ENCODE measurements at regions not wholly inside any gene's neighbourhood (a gene's known extent, or its start where the extent isn't known, plus 50 kb on each side); places are given as distances from the start of the nearest gene placed in this dataset.

GRCh38 chrX:145502670-145503069, 255.4 kb downstream of the SPANXN1 start:
- H3K27me3 Mint-ChIP-seq, result no peaks in the 10 kb centered on the region
- no peak overlapping the region for H3K27ac ChIP-seq (ENCODE audit: low read depth, low read length)
- no peak overlapping the region for H3K4me3 ChIP-seq (ENCODE audit: low read length)
- no peaks in the 10 kb centered on the region for H3K36me3 ChIP-seq (ENCODE audit: insufficient read depth, low read length)
- H3K27me3 ChIP-seq (ENCODE audit: insufficient read depth, low read length, poor library complexity, severe bottlenecking), result no peaks in the 10 kb centered on the region
- no peak overlapping the region for H3K4me3 Mint-ChIP-seq
- no peaks in the 10 kb centered on the region for H3K4me1 ChIP-seq (ENCODE audit: insufficient read depth, low read length)
- POLR2A ChIA-PET, result no interaction called here
- H3K9me3 ChIP-seq (ENCODE audit: low read length), result no peaks in the 10 kb centered on the region
- no peaks in the 10 kb centered on the region for H3K4me1 Mint-ChIP-seq
- H3K27ac Mint-ChIP-seq, result no peak overlapping the region
- CTCF ChIA-PET, result no interaction called here
- DNase-seq, result no peak
- peaks cover 0 to 5% (median 0%) of the 10 kb centered on the region in 5 donors for H3K9me3 Mint-ChIP-seq
- no peaks in the 10 kb centered on the region for H3K36me3 Mint-ChIP-seq

- H3K9me3 Mint-ChIP-seq, result peaks cover 0 to 8% (median 5%) of the 10 kb centered on the region in 5 donors
- H3K27me3 ChIP-seq (ENCODE audit: insufficient read depth, low read length, poor library complexity, severe bottlenecking), result no peaks in the 10 kb centered on the region
- no peak overlapping the region for H3K27ac ChIP-seq (ENCODE audit: low read depth, low read length)
- ChIA-PET CTCF (no interaction called here), POLR2A (no interaction called here)
- H3K27ac Mint-ChIP-seq, result no peak overlapping the region
- H3K9me3 ChIP-seq (ENCODE audit: low read length), result no peaks in the 10 kb centered on the region
- no peak overlapping the region for H3K4me3 ChIP-seq (ENCODE audit: low read length)
- H3K36me3 ChIP-seq (ENCODE audit: insufficient read depth, low read length), result no peaks in the 10 kb centered on the region
- no peak for DNase-seq
- H3K4me3 Mint-ChIP-seq, result no peak overlapping the region
- H3K36me3 Mint-ChIP-seq, result no peaks in the 10 kb centered on the region
- no peaks in the 10 kb centered on the region for H3K4me1 Mint-ChIP-seq
- H3K4me1 ChIP-seq (ENCODE audit: insufficient read depth, low read length), result no peaks in the 10 kb centered on the region
- no peaks in the 10 kb centered on the region for H3K27me3 Mint-ChIP-seq
These were observed 258.9 kb downstream of the SPANXN1 start for GRCh38 chrX:145506214-145506613.

- H3K27me3 Mint-ChIP-seq, result no peaks in the 10 kb centered on the region
- CTCF ChIA-PET, result no interaction called here
- H3K4me1 Mint-ChIP-seq, result no peaks in the 10 kb centered on the region
- no peaks in the 10 kb centered on the region for H3K27me3 ChIP-seq (ENCODE audit: insufficient read depth, low read length, poor library complexity, severe bottlenecking)
- H3K36me3 ChIP-seq (ENCODE audit: insufficient read depth, low read length), result no peaks in the 10 kb centered on the region
- POLR2A ChIA-PET, result no interaction called here
- no peak overlapping the region for H3K4me3 ChIP-seq (ENCODE audit: low read length)
- no peaks in the 10 kb centered on the region for H3K36me3 Mint-ChIP-seq
- H3K27ac ChIP-seq (ENCODE audit: low read depth, low read length), result no peak overlapping the region
- DNase-seq, result no peak
- H3K9me3 Mint-ChIP-seq, result peaks cover 0 to 4% (median 3%) of the 10 kb centered on the region in 5 donors
- H3K9me3 ChIP-seq (ENCODE audit: low read length), result no peaks in the 10 kb centered on the region
- H3K27ac Mint-ChIP-seq, result no peak overlapping the region
- H3K4me1 ChIP-seq (ENCODE audit: insufficient read depth, low read length), result no peaks in the 10 kb centered on the region
- H3K4me3 Mint-ChIP-seq, result no peak overlapping the region
These were observed 277.6 kb downstream of the SPANXN1 start for GRCh38 chrX:145524931-145525330.

DNA sequence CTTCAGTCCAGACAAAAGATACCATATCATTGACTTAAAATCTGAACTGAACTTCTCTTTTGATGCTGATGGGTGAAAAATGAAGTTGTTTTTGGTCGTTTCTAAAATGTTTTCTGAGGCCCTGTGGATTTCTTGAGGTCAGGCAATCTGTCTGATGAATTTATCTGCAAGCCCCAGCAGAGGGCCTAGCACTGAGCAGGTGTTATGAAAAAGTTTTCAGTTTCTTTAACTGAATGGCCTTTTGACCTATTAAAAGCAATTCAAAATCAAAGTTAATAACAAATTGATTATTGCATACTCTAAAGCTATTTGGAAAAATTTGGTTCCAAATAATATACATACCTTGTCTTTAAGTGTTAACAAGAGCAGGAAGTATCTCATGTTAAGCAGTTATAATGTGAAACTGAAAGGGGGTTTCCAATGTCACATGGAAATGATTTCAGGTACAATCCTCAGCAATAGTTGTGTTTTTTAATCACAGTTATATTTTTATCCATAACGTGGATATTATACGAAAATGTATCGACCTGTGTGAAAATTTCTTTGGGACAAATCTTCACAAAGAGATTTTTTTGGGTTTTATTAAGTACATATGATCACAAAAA, 285.0 kb downstream of the SPANXN1 start:
- Histone ChIP-seq H3K4me3 (ENCODE audit: low read length) (no peak overlapping the region), H3K36me3 (ENCODE audit: insufficient read depth, low read length) (no peaks in the 10 kb centered on the region), H3K9me3 (ENCODE audit: low read length) (no peaks in the 10 kb centered on the region), H3K27ac (ENCODE audit: low read depth, low read length) (no peak overlapping the region), H3K27me3 (ENCODE audit: insufficient read depth, low read length, poor library complexity, severe bottlenecking) (no peaks in the 10 kb centered on the region), H3K4me1 (ENCODE audit: insufficient read depth, low read length) (no peaks in the 10 kb centered on the region)
- Mint-ChIP-seq H3K36me3 (no peaks in the 10 kb centered on the region), H3K9me3 (peaks cover 0 to 3% (median 0%) of the 10 kb centered on the region in 5 donors), H3K27me3 (peaks cover 0 to 6% of the 10 kb centered on the region in 2 donors), H3K27ac (no peak overlapping the region), H3K4me3 (no peak overlapping the region), H3K4me1 (no peaks in the 10 kb centered on the region)
- DNase-seq, result no peak
- POLR2A ChIA-PET, result no interaction called here
- CTCF ChIA-PET, result no interaction called here

- Mint-ChIP-seq H3K9me3 (peaks cover 0 to 3% (median 0%) of the 10 kb centered on the region in 5 donors), H3K4me3 (no peak overlapping the region), H3K4me1 (no peaks in the 10 kb centered on the region), H3K36me3 (no peaks in the 10 kb centered on the region), H3K27me3 (peaks cover 0 to 7% of the 10 kb centered on the region in 2 donors), H3K27ac (no peak overlapping the region)
- no peaks in the 10 kb centered on the region for H3K27me3 ChIP-seq (ENCODE audit: insufficient read depth, low read length, poor library complexity, severe bottlenecking)
- POLR2A ChIA-PET, result no interaction called here
- no peaks in the 10 kb centered on the region for H3K4me1 ChIP-seq (ENCODE audit: insufficient read depth, low read length)
- no peak overlapping the region for H3K4me3 ChIP-seq (ENCODE audit: low read length)
- CTCF ChIA-PET, result no interaction called here
- no peaks in the 10 kb centered on the region for H3K36me3 ChIP-seq (ENCODE audit: insufficient read depth, low read length)
- no peak overlapping the region for H3K27ac ChIP-seq (ENCODE audit: low read depth, low read length)
- H3K9me3 ChIP-seq (ENCODE audit: low read length), result no peaks in the 10 kb centered on the region
- no peak for DNase-seq
These were observed 284.1 kb upstream of the SLITRK2 start for GRCh38 chrX:145533534-145533933.

DNA sequence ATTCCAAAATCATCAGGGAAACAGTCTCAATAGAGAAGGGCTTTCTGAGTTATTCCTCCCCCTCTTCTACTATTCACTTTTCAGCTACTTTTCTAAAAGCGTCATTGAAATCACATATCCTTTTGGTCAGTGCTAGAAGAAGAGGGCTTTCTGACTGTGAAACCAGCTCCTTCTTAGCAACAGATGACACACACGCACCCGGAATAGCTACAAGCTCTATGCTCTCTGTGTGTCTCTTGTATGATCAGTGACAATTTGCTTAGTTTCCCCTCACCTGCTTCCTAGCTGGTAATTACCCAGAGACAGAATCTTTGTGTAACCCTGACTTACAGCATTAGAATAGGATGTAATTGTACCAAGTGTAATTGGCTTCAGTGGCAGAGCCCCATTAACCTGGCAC, 268.1 kb upstream of the SLITRK2 start:
- H3K9me3 ChIP-seq (ENCODE audit: low read length), result no peaks in the 10 kb centered on the region
- H3K36me3 ChIP-seq (ENCODE audit: insufficient read depth, low read length), result no peaks in the 10 kb centered on the region
- H3K4me3 Mint-ChIP-seq, result no peak overlapping the region
- no peaks in the 10 kb centered on the region for H3K4me1 ChIP-seq (ENCODE audit: insufficient read depth, low read length)
- H3K27ac ChIP-seq (ENCODE audit: low read depth, low read length), result no peak overlapping the region
- ChIA-PET POLR2A (no interaction called here), CTCF (no interaction called here)
- no peaks in the 10 kb centered on the region for H3K27me3 ChIP-seq (ENCODE audit: insufficient read depth, low read length, poor library complexity, severe bottlenecking)
- peaks cover 0 to 1% of the 10 kb centered on the region in 2 donors for H3K27me3 Mint-ChIP-seq
- H3K4me1 Mint-ChIP-seq, result no peaks in the 10 kb centered on the region
- no peaks in the 10 kb centered on the region for H3K36me3 Mint-ChIP-seq
- no peak for DNase-seq
- peaks cover 0 to 4% (median 0%) of the 10 kb centered on the region in 5 donors for H3K9me3 Mint-ChIP-seq
- no peak overlapping the region for H3K4me3 ChIP-seq (ENCODE audit: low read length)
- no peak overlapping the region for H3K27ac Mint-ChIP-seq

DNA sequence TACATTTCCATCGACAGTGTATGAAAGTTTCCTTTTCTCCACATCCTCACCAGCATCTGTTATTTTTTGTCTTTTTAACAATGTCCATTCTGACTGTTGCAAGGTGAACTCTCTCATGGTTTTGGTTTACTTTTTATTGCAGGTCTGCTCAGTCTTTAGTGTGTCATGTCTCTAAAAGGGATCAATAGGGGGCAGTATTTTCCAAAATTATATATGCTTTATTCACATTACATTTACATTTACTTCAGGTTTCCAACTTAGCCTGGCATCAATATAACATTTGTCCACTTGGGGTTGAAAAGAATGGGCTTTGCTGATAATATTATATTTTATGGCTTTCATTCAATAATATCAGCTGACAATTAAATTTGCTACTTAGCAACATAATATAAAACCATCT, 265.0 kb upstream of the SLITRK2 start:
- H3K36me3 Mint-ChIP-seq, result no peaks in the 10 kb centered on the region
- POLR2A ChIA-PET, result no interaction called here
- H3K27me3 Mint-ChIP-seq, result no peaks in the 10 kb centered on the region
- H3K27me3 ChIP-seq (ENCODE audit: insufficient read depth, low read length, poor library complexity, severe bottlenecking), result no peaks in the 10 kb centered on the region
- peaks cover 0 to 6% (median 0%) of the 10 kb centered on the region in 5 donors for H3K9me3 Mint-ChIP-seq
- no peaks in the 10 kb centered on the region for H3K4me1 ChIP-seq (ENCODE audit: insufficient read depth, low read length)
- DNase-seq, result no peak
- H3K4me3 ChIP-seq (ENCODE audit: low read length), result no peak overlapping the region
- H3K4me1 Mint-ChIP-seq, result no peaks in the 10 kb centered on the region
- no peak overlapping the region for H3K27ac Mint-ChIP-seq
- no peak overlapping the region for H3K27ac ChIP-seq (ENCODE audit: low read depth, low read length)
- H3K4me3 Mint-ChIP-seq, result no peak overlapping the region
- no peaks in the 10 kb centered on the region for H3K36me3 ChIP-seq (ENCODE audit: insufficient read depth, low read length)
- CTCF ChIA-PET, result no interaction called here
- no peaks in the 10 kb centered on the region for H3K9me3 ChIP-seq (ENCODE audit: low read length)

DNA sequence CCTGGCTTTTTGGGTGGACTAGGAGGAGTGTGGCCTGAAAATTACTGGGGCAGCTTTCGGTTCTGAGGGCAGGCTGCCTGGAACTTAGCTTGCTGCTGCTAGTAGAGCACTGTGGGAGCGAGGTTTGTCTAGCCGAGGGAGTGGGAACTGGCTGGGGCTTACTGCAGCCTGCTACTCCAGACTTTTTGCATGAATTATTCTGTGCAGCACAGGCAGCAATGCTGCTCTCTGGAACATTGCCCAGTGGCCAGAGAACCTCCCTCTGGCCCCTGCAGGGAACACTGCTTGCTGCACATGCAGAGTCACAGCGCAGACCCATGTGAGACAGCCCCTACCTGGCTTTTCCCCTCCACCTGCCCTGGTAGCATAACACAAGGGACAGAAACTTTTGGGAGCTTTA, 263.9 kb upstream of the SLITRK2 start:
- no peaks in the 10 kb centered on the region for H3K36me3 Mint-ChIP-seq
- H3K27me3 ChIP-seq (ENCODE audit: insufficient read depth, low read length, poor library complexity, severe bottlenecking), result no peaks in the 10 kb centered on the region
- ChIA-PET POLR2A (no interaction called here), CTCF (no interaction called here)
- no peak overlapping the region for H3K27ac ChIP-seq (ENCODE audit: low read depth, low read length)
- no peaks in the 10 kb centered on the region for H3K36me3 ChIP-seq (ENCODE audit: insufficient read depth, low read length)
- no peaks in the 10 kb centered on the region for H3K4me1 Mint-ChIP-seq
- no peaks in the 10 kb centered on the region for H3K9me3 ChIP-seq (ENCODE audit: low read length)
- H3K27me3 Mint-ChIP-seq, result no peaks in the 10 kb centered on the region
- no peak for DNase-seq
- no peak overlapping the region for H3K4me3 ChIP-seq (ENCODE audit: low read length)
- no peak overlapping the region for H3K27ac Mint-ChIP-seq
- peaks cover 0 to 6% (median 0%) of the 10 kb centered on the region in 5 donors for H3K9me3 Mint-ChIP-seq
- H3K4me1 ChIP-seq (ENCODE audit: insufficient read depth, low read length), result no peaks in the 10 kb centered on the region
- H3K4me3 Mint-ChIP-seq, result no peak overlapping the region

DNA sequence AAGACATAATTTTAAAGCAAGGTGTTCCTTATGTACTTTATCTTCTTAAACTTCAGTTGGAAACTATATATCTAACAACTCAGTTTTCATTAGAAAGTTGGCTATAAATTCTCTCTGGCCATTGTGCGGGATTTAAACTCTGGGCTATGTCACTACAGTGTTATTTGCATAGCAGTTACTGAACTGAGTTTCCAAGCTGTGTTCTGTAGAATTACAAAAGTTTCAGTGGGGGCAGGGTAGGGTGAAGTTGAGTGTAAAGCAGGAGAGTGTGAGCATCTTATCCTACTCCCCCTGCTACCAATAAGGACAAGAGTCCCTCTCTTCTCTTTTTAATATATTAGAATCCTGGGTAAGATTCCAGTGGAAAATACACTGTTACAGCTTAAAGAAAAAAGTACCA, 254.5 kb upstream of the SLITRK2 start:
- Mint-ChIP-seq H3K4me1 (no peaks in the 10 kb centered on the region), H3K9me3 (peaks cover 0 to 2% (median 0%) of the 10 kb centered on the region in 5 donors), H3K27me3 (no peaks in the 10 kb centered on the region), H3K27ac (no peak overlapping the region), H3K4me3 (no peak overlapping the region), H3K36me3 (no peaks in the 10 kb centered on the region)
- Histone ChIP-seq H3K36me3 (ENCODE audit: insufficient read depth, low read length) (no peaks in the 10 kb centered on the region), H3K4me1 (ENCODE audit: insufficient read depth, low read length) (no peaks in the 10 kb centered on the region), H3K27me3 (ENCODE audit: insufficient read depth, low read length, poor library complexity, severe bottlenecking) (no peaks in the 10 kb centered on the region), H3K9me3 (ENCODE audit: low read length) (no peaks in the 10 kb centered on the region), H3K4me3 (ENCODE audit: low read length) (no peak overlapping the region), H3K27ac (ENCODE audit: low read depth, low read length) (no peak overlapping the region)
- ChIA-PET CTCF (no interaction called here), POLR2A (no interaction called here)
- DNase-seq, result no peak
